Left ventricle myocardium inferior (tissue), 1 donor: ENCODE measurements at regions not wholly inside any gene's neighbourhood (a gene's known extent, or its start where the extent isn't known, plus 50 kb on each side); places are given as distances from the start of the nearest gene placed in this dataset.

Source experiments
- DNase-seq: peaks from one replicate; pipeline ENCODE4 v3.0.0-alpha.2; 2020
- H3K27ac ChIP-seq: fragments of 200-600 bp; replicated peaks from 2 replicates; pipeline ENCODE4 v1.8.0; 2021
- H3K27me3 ChIP-seq: fragments of 200-600 bp; 2 replicates; pipeline ENCODE4 v1.8.0; 2021; ENCODE audit warnings: low read depth
- H3K36me3 ChIP-seq: fragments of 200-600 bp; 2 replicates; pipeline ENCODE4 v1.8.0; 2021
- H3K4me1 ChIP-seq: fragments of 200-600 bp; 2 replicates; pipeline ENCODE4 v1.8.0; 2021
- H3K4me3 ChIP-seq: fragments of 200-600 bp; 2 replicates; pipeline ENCODE4 v1.8.0; 2021; ENCODE audit warnings: mild to moderate bottlenecking, moderate library complexity
- H3K9me3 ChIP-seq: fragments of 200-600 bp; replicated peaks from 2 replicates; pipeline ENCODE4 v1.8.0; 2021
- intact Hi-C: fragments of 100-400 bp; cut with micrococcal nuclease; formaldehyde crosslinking; loops from one replicate; pipeline ENCODE4 v1.11.0; 2022
- TF ChIP-seq, protein P1 (sequence below): fragments of 200-600 bp; IDR thresholded peaks from 2 replicates; pipeline ENCODE4 v1.8.0; 2021; ENCODE audit warnings: antibody characterized with exemption, mild to moderate bottlenecking, borderline replicate concordance
- donor health status: DM: no; HTN: yes; CAD: no; lungs with severe emphysema.

- Histone ChIP-seq H3K4me3 (no peak overlapping the region), H3K27me3 (peaks cover 39% of the 10 kb centered on the region), H3K9me3 (no peaks in the 10 kb centered on the region), H3K4me1 (no peaks in the 10 kb centered on the region), H3K27ac (no peak overlapping the region), H3K36me3 (no peaks in the 10 kb centered on the region)
- no peak for DNase-seq
- TF ChIP-seq, protein P1, sequence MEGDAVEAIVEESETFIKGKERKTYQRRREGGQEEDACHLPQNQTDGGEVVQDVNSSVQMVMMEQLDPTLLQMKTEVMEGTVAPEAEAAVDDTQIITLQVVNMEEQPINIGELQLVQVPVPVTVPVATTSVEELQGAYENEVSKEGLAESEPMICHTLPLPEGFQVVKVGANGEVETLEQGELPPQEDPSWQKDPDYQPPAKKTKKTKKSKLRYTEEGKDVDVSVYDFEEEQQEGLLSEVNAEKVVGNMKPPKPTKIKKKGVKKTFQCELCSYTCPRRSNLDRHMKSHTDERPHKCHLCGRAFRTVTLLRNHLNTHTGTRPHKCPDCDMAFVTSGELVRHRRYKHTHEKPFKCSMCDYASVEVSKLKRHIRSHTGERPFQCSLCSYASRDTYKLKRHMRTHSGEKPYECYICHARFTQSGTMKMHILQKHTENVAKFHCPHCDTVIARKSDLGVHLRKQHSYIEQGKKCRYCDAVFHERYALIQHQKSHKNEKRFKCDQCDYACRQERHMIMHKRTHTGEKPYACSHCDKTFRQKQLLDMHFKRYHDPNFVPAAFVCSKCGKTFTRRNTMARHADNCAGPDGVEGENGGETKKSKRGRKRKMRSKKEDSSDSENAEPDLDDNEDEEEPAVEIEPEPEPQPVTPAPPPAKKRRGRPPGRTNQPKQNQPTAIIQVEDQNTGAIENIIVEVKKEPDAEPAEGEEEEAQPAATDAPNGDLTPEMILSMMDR: no peak
- intact Hi-C loops: no loop called here
Observed at GRCh38 chr10:128802062-128802461, 665.0 kb upstream of the MGMT start.

DNA sequence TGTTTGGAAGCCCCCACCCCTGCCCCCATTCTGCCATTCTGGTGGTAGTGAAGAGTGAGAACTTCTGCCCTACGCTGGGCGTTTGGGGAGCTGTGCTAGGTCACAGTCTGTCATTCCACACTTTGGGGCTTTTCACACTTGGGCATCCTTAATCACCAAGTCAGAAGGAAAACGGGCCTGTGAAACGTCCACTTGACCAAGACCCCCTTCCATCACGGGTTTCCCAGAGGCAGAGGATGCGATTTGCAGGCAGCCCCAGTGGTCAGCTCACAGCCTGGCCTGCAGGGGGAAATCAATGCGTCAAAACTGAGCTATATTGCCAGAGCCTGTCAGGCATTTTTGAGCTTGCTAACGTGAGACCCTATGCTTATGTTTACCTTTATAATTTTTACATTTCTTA is 663.3 kb upstream of the MGMT start:
- DNase-seq: no peak
- TF ChIP-seq, protein P1: no peak
- Histone ChIP-seq H3K36me3 (no peaks in the 10 kb centered on the region), H3K27me3 (peaks cover 45% of the 10 kb centered on the region), H3K4me1 (no peaks in the 10 kb centered on the region), H3K27ac (no peak overlapping the region), H3K9me3 (no peaks in the 10 kb centered on the region), H3K4me3 (no peak overlapping the region)
- intact Hi-C loops: no loop called here

- Histone ChIP-seq H3K36me3 (no peaks in the 10 kb centered on the region), H3K27ac (no peak overlapping the region), H3K27me3 (peaks cover 45% of the 10 kb centered on the region), H3K9me3 (no peaks in the 10 kb centered on the region), H3K4me1 (no peaks in the 10 kb centered on the region), H3K4me3 (no peak overlapping the region)
- no peak for DNase-seq
- intact Hi-C loops: no loop called here
- TF ChIP-seq, protein P1: no peak
Observed at GRCh38 chr10:128804411-128804810, 662.6 kb upstream of the MGMT start.

- Histone ChIP-seq H3K27me3 (peaks cover 50% of the 10 kb centered on the region), H3K9me3 (no peaks in the 10 kb centered on the region), H3K27ac (no peak overlapping the region), H3K36me3 (no peaks in the 10 kb centered on the region), H3K4me3 (no peak overlapping the region), H3K4me1 (no peaks in the 10 kb centered on the region)
- TF ChIP-seq, protein P1: no peak
- DNase-seq: no peak
- intact Hi-C loops: no loop called here
Observed at GRCh38 chr10:128808921-128809440, 658.1 kb upstream of the MGMT start.

GRCh38 chr10:128811511-128811910 is 655.5 kb upstream of the MGMT start:
- no peak overlapping the region for H3K27ac ChIP-seq
- H3K36me3 ChIP-seq: no peaks in the 10 kb centered on the region
- DNase-seq: no peak
- TF ChIP-seq, protein P1: no peak
- H3K27me3 ChIP-seq: peaks cover 28% of the 10 kb centered on the region
- intact Hi-C loops: no loop called here
- no peaks in the 10 kb centered on the region for H3K4me1 ChIP-seq
- H3K9me3 ChIP-seq: no peaks in the 10 kb centered on the region
- no peak overlapping the region for H3K4me3 ChIP-seq
